ENCODE measurements at regions not wholly inside any gene's neighbourhood (a gene's known extent, or its start where the extent isn't known, plus 50 kb on each side); places are given as distances from the start of the nearest gene placed in this dataset.
"Not testable (repeated sequence)": the region's sequence is repeated elsewhere in the genome, so short reads cannot be mapped to it uniquely, and the experiment has no call there.

- ChIA-PET RAD21 (ENCODE audit: low non-redundant PET in 1 of 2, low total read pairs in 2 of 2, uncharacterized antibody in 2 of 2, unreplicated experiment in 2 of 2) (no interaction called here), POLR2A (no interaction called here), CTCF (no interaction called here)
- Histone ChIP-seq H3K36me3 (ENCODE audit: control insufficient read depth in 1 of 2, insufficient read depth in 2 of 2, low read length in 2 of 2) (no peaks in the 10 kb centered on the region), H3K79me2 (ENCODE audit: insufficient read depth, low read length) (no peaks in the 10 kb centered on the region), H3K9me3 (ENCODE audit: control insufficient read depth in 1 of 2, insufficient read depth in 1 of 2, low read depth in 1 of 2, low read length in 2 of 2) (no peaks in the 10 kb centered on the region), H2AFZ (ENCODE audit: low read depth, low read length, poor library complexity, severe bottlenecking) (no peak overlapping the region), H3K4me3 (replicated peaks in 1 of 2; ENCODE audit: low read depth in 1 of 2, low read length in 2 of 2) (no peak overlapping the region), H4K20me1 (ENCODE audit: insufficient read depth) (no peaks in the 10 kb centered on the region), H3K4me2 (ENCODE audit: low read length) (no peak overlapping the region), H3K9me2 (ENCODE audit: insufficient read depth) (no peaks in the 10 kb centered on the region), H3K27me3 (ENCODE audit: insufficient read depth, low read length) (no peaks in the 10 kb centered on the region), H3K9ac (ENCODE audit: low read length) (no peak overlapping the region), H3K4me1 (ENCODE audit: control insufficient read depth in 1 of 2, insufficient read depth in 2 of 2, low read length in 2 of 2) (no peaks in the 10 kb centered on the region), H3K27ac (ENCODE audit: low read depth, low read length) (no peak overlapping the region)
- no TSS peak for BruUV-seq (replicated peaks)
- intact Hi-C loops (cut with micrococcal nuclease): no loop called here
- no peak for TF ChIP-seq FOSL1 (IDR thresholded peaks at IDR 0.05; ENCODE audit: low read depth)
- TF ChIP-seq ZBTB33 (IDR thresholded peaks at IDR 0.05; ENCODE audit: extremely low read depth, insufficient replicate concordance, low read length): no peak
- TF ChIP-seq ELF1 (IDR thresholded peaks at IDR 0.05; ENCODE audit: borderline replicate concordance, low read depth): no peak
- no peak for TF ChIP-seq ZNF274 (IDR thresholded peaks at IDR 0.05; ENCODE audit: low read depth, low read length)
- TF ChIP-seq, protein P1, sequence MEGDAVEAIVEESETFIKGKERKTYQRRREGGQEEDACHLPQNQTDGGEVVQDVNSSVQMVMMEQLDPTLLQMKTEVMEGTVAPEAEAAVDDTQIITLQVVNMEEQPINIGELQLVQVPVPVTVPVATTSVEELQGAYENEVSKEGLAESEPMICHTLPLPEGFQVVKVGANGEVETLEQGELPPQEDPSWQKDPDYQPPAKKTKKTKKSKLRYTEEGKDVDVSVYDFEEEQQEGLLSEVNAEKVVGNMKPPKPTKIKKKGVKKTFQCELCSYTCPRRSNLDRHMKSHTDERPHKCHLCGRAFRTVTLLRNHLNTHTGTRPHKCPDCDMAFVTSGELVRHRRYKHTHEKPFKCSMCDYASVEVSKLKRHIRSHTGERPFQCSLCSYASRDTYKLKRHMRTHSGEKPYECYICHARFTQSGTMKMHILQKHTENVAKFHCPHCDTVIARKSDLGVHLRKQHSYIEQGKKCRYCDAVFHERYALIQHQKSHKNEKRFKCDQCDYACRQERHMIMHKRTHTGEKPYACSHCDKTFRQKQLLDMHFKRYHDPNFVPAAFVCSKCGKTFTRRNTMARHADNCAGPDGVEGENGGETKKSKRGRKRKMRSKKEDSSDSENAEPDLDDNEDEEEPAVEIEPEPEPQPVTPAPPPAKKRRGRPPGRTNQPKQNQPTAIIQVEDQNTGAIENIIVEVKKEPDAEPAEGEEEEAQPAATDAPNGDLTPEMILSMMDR (IDR thresholded peaks at IDR 0.05 in 2 of 3, conservative IDR thresholded peaks at IDR 0.05 in 1 of 3; ENCODE audit: borderline replicate concordance in 1 of 3, insufficient read depth in 1 of 3, low read depth in 2 of 3, low read length in 2 of 3): no peak
- TF ChIP-seq TCF7L2 (IDR thresholded peaks at IDR 0.05; ENCODE audit: borderline replicate concordance, extremely low read depth, insufficient read depth, insufficient read length): no peak
- no peak for TF ChIP-seq CEBPB (IDR thresholded peaks at IDR 0.05; ENCODE audit: low read depth)
- TF ChIP-seq, protein P2, sequence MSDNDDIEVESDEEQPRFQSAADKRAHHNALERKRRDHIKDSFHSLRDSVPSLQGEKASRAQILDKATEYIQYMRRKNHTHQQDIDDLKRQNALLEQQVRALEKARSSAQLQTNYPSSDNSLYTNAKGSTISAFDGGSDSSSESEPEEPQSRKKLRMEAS (IDR thresholded peaks at IDR 0.05): no peak
- no peak for TF ChIP-seq CBX3 (IDR thresholded peaks at IDR 0.05; ENCODE audit: low read depth)
- TF ChIP-seq POLR2AphosphoS5 (IDR thresholded peaks at IDR 0.05; ENCODE audit: low read depth, low read length): no peak
- no peak for TF ChIP-seq ATF3 (IDR thresholded peaks at IDR 0.05)
- no peak for TF ChIP-seq POLR2A (IDR thresholded peaks at IDR 0.05; ENCODE audit: borderline replicate concordance, extremely low read depth, insufficient read depth, insufficient read length)
- no peak for TF ChIP-seq YY1 (IDR thresholded peaks at IDR 0.05; ENCODE audit: extremely low read depth, insufficient replicate concordance, low read depth, low read length)
- DNase-seq (ENCODE audit: low read depth, low spot score): no peak
- no peak for ATAC-seq
Observed at GRCh38 chr6:58198301-58198700, 880.9 kb downstream of the PRIM2 start.

DNA sequence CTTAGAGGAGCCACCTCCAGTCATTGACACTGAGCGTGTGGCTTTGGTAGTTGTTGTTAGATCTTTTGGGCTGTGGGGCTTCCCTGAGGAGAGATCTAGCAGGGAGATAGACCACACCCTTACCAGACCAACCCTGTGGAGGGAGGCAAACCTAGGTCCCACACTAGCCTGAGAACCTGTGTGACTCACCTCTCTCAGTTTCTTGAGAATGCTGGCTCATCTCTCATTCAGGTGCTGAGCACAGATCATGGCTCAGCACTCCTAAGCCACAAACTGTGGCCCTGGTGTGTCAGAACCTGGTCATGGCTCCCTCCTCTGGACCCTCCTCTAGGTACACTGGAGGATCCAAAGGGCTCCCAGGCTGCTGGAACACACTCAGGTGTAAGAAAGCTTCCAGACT is 919.7 kb downstream of the PRIM2 start:
- not testable (repeated sequence) for DNase-seq (ENCODE audit: low read depth, low spot score)

More for the DNA sequence above, 919.7 kb downstream of the PRIM2 start:
- H3K36me3 ChIP-seq (ENCODE audit: control insufficient read depth in 1 of 2, insufficient read depth in 2 of 2, low read length in 2 of 2); H3K4me2 ChIP-seq (ENCODE audit: low read length); POLR2A ChIA-PET; H3K27ac ChIP-seq (ENCODE audit: low read depth, low read length); BruUV-seq (replicated peaks); intact Hi-C loops (cut with micrococcal nuclease); RAD21 ChIA-PET (ENCODE audit: low non-redundant PET in 1 of 2, low total read pairs in 2 of 2, uncharacterized antibody in 2 of 2, unreplicated experiment in 2 of 2); H2AFZ ChIP-seq (ENCODE audit: low read depth, low read length, poor library complexity, severe bottlenecking); H3K4me3 ChIP-seq (replicated peaks in 1 of 2; ENCODE audit: low read depth in 1 of 2, low read length in 2 of 2); ATAC-seq; H3K4me1 ChIP-seq (ENCODE audit: control insufficient read depth in 1 of 2, insufficient read depth in 2 of 2, low read length in 2 of 2); H3K9ac ChIP-seq (ENCODE audit: low read length); H3K9me2 ChIP-seq (ENCODE audit: insufficient read depth); H3K27me3 ChIP-seq (ENCODE audit: insufficient read depth, low read length); H3K79me2 ChIP-seq (ENCODE audit: insufficient read depth, low read length); H4K20me1 ChIP-seq (ENCODE audit: insufficient read depth); H3K9me3 ChIP-seq (ENCODE audit: control insufficient read depth in 1 of 2, insufficient read depth in 1 of 2, low read depth in 1 of 2, low read length in 2 of 2); CTCF ChIA-PET: not testable (repeated sequence)
